ENCODE measurements at regions not wholly inside any gene's neighbourhood (a gene's known extent, or its start where the extent isn't known, plus 50 kb on each side); places are given as distances from the start of the nearest gene placed in this dataset.
A peak's percentile ranks its signal among the peaks of the same experiment; 100 is the strongest.

DNA sequence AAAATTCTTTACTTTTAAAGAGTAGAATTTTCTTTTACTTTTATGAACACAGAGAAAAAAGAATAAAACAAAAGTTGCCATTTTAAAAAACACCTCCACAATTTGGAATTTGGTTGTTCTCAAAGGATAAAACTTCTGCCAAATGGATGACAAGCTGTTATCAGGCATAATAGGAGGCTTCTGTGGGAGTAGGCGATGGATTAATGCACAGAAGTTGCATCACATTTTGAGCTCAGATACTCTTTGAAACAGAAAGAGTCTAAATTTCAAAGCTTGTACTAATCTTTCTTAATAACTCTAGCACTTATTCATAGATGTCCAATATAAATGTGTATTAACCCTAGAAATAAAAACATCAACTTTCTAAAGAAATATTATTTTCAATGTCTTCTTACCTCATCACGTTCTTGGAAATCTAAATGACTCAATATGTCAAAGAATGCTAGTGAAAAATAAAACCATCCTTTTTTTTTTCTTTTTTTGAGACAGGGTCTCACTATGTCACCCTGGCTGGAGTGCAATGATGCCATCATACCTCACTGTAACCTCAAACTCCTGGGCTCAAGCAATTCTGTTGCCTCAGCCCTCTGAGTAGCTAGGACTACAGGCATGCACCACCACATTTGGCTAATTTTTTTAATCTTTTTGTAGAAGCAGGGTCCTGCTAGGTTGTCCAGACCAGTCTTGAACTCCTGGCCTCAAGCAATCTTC, 112.8 kb upstream of the USP25 start:
- no peak overlapping the region for H3K23ac ChIP-seq (ENCODE audit: low read length)
- no peak overlapping the region for H4K8ac ChIP-seq (ENCODE audit: low read depth, low read length)
- H3K4me1 ChIP-seq (ENCODE audit: control insufficient read depth in 1 of 2, insufficient read depth in 2 of 2, low read length in 2 of 2), result no peaks in the 10 kb centered on the region
- no peak overlapping the region for H4K12ac ChIP-seq (ENCODE audit: low read depth, low read length)
- no peaks in the 10 kb centered on the region for H3K79me2 ChIP-seq (ENCODE audit: control insufficient read depth, insufficient read depth, low read length, poor library complexity)
- H2BK12ac ChIP-seq (ENCODE audit: low read length), result no peak overlapping the region
- no peak overlapping the region for H3K4ac ChIP-seq (ENCODE audit: low read depth, low read length)
- no peak overlapping the region for H4K91ac ChIP-seq (ENCODE audit: low read depth, low read length)
- H3K27me3 ChIP-seq (ENCODE audit: insufficient read depth, low read length), result no peaks in the 10 kb centered on the region
- H3K14ac ChIP-seq (ENCODE audit: low read length), result no peak overlapping the region
- no peak overlapping the region for H2AFZ ChIP-seq (ENCODE audit: insufficient read depth, low read length, poor library complexity)
- no peak overlapping the region for H3K27ac ChIP-seq (ENCODE audit: low read depth, low read length)
- peak overlapping the region; percentile 3 for H2BK5ac ChIP-seq (ENCODE audit: low read depth, low read length, poor library complexity)
- H3K4me2 ChIP-seq (ENCODE audit: low read length), result no peak overlapping the region
- no peaks in the 10 kb centered on the region for H3K36me3 ChIP-seq (ENCODE audit: control insufficient read depth in 1 of 2, insufficient read depth in 2 of 2, low read length in 2 of 2)
- no peaks in the 10 kb centered on the region for H3K9me3 ChIP-seq (ENCODE audit: insufficient read depth, low read depth, low read length)
- no peak for DNase-seq
- H3K79me1 ChIP-seq (ENCODE audit: low read length), result no peaks in the 10 kb centered on the region
- WGBS (ENCODE audit: extremely low coverage, insufficient coverage, insufficient read length), result no CpG with 5 or more reads among the region's 2 CpGs
- H3K4me3 ChIP-seq (ENCODE audit: low read depth, low read length), result no peak overlapping the region
- H2AK5ac ChIP-seq (ENCODE audit: low read length), result no peak overlapping the region
- no peak overlapping the region for H2BK120ac ChIP-seq (ENCODE audit: insufficient read depth, low read length, poor library complexity)
- no peak overlapping the region for H3K18ac ChIP-seq (ENCODE audit: low read length)
- H3K9ac ChIP-seq (ENCODE audit: low read length), result no peak overlapping the region

DNA sequence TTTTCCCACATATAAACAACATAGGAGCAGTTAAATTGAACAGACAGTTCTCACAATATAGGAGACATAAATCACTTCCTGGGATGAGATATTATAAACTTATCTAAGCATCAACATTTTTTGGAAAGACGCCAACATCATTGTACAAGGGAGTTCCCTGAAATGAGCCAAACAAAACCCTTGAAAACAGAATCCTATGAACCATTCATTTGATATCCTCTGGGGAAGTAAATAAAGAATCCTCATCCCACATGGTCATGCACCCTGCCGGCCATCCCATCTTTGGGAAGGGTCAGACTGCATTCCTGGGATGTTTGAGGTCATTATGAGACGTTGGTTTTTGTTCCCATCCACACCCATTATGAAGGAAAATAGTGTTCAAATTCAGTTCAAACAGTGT, 111.8 kb upstream of the USP25 start:
- H3K9me3 ChIP-seq (ENCODE audit: insufficient read depth, low read depth, low read length), result no peaks in the 10 kb centered on the region
- H3K36me3 ChIP-seq (ENCODE audit: control insufficient read depth in 1 of 2, insufficient read depth in 2 of 2, low read length in 2 of 2), result no peaks in the 10 kb centered on the region
- H2BK5ac ChIP-seq (ENCODE audit: low read depth, low read length, poor library complexity), result no peak overlapping the region
- H3K27me3 ChIP-seq (ENCODE audit: insufficient read depth, low read length), result no peaks in the 10 kb centered on the region
- H4K8ac ChIP-seq (ENCODE audit: low read depth, low read length), result no peak overlapping the region
- H3K4me2 ChIP-seq (ENCODE audit: low read length), result no peak overlapping the region
- no peaks in the 10 kb centered on the region for H3K79me1 ChIP-seq (ENCODE audit: low read length)
- DNase-seq, result no peak
- H3K4me1 ChIP-seq (ENCODE audit: control insufficient read depth in 1 of 2, insufficient read depth in 2 of 2, low read length in 2 of 2), result no peaks in the 10 kb centered on the region
- no peak overlapping the region for H3K14ac ChIP-seq (ENCODE audit: low read length)
- no peak overlapping the region for H3K23ac ChIP-seq (ENCODE audit: low read length)
- no peak overlapping the region for H3K27ac ChIP-seq (ENCODE audit: low read depth, low read length)
- no peak overlapping the region for H4K91ac ChIP-seq (ENCODE audit: low read depth, low read length)
- H3K9ac ChIP-seq (ENCODE audit: low read length), result no peak overlapping the region
- H2AK5ac ChIP-seq (ENCODE audit: low read length), result no peak overlapping the region
- H2AFZ ChIP-seq (ENCODE audit: insufficient read depth, low read length, poor library complexity), result no peak overlapping the region
- H3K4me3 ChIP-seq (ENCODE audit: low read depth, low read length), result no peak overlapping the region
- H2BK12ac ChIP-seq (ENCODE audit: low read length), result no peak overlapping the region
- H3K18ac ChIP-seq (ENCODE audit: low read length), result no peak overlapping the region
- no peaks in the 10 kb centered on the region for H3K79me2 ChIP-seq (ENCODE audit: control insufficient read depth, insufficient read depth, low read length, poor library complexity)
- WGBS (ENCODE audit: extremely low coverage, insufficient coverage, insufficient read length), result no CpG with 5 or more reads among the region's 3 CpGs
- H3K4ac ChIP-seq (ENCODE audit: low read depth, low read length), result no peak overlapping the region
- H2BK120ac ChIP-seq (ENCODE audit: insufficient read depth, low read length, poor library complexity), result no peak overlapping the region
- no peak overlapping the region for H4K12ac ChIP-seq (ENCODE audit: low read depth, low read length)

DNA sequence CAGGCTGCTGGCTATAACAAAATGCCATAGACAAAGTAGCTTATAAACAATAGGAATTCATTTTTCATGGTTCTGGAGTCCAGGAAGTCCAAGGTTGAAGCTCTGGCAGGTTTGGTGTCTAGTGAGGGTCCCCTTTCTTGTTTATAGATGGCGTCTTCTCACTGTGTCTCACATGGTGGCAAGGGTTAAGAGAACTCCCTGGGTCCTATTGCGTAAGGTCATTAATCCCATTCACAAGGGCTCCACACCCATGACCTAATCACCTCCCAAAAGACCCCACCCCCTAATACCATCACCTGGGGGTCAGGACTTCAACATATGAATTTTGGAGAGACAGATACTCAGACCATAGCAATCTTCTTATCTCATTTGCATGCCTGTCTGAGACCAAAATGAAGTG, 108.9 kb upstream of the USP25 start:
- Histone ChIP-seq H3K4ac (ENCODE audit: low read depth, low read length) (no peak overlapping the region), H3K9me3 (ENCODE audit: insufficient read depth, low read depth, low read length) (no peaks in the 10 kb centered on the region), H4K8ac (ENCODE audit: low read depth, low read length) (no peak overlapping the region), H3K4me2 (ENCODE audit: low read length) (no peak overlapping the region), H4K12ac (ENCODE audit: low read depth, low read length) (no peak overlapping the region), H3K79me1 (ENCODE audit: low read length) (peaks cover 4% of the 10 kb centered on the region), H2BK120ac (ENCODE audit: insufficient read depth, low read length, poor library complexity) (no peak overlapping the region), H3K18ac (ENCODE audit: low read length) (no peak overlapping the region), H3K14ac (ENCODE audit: low read length) (no peak overlapping the region), H3K4me1 (ENCODE audit: control insufficient read depth in 1 of 2, insufficient read depth in 2 of 2, low read length in 2 of 2) (peaks cover 4 to 6% of the 10 kb centered on the region in 2 experiments), H2AK5ac (ENCODE audit: low read length) (no peak overlapping the region), H4K91ac (ENCODE audit: low read depth, low read length) (no peak overlapping the region), H2BK5ac (ENCODE audit: low read depth, low read length, poor library complexity) (peak overlapping the region; percentile 9), H3K27ac (ENCODE audit: low read depth, low read length) (no peak overlapping the region), H2AFZ (ENCODE audit: insufficient read depth, low read length, poor library complexity) (no peak overlapping the region), H3K4me3 (ENCODE audit: low read depth, low read length) (no peak overlapping the region), H3K23ac (ENCODE audit: low read length) (no peak overlapping the region), H3K9ac (ENCODE audit: low read length) (no peak overlapping the region), H3K27me3 (ENCODE audit: insufficient read depth, low read length) (no peaks in the 10 kb centered on the region), H3K79me2 (ENCODE audit: control insufficient read depth, insufficient read depth, low read length, poor library complexity) (no peaks in the 10 kb centered on the region), H2BK12ac (ENCODE audit: low read length) (peak overlapping the region; percentile 76), H3K36me3 (ENCODE audit: control insufficient read depth in 1 of 2, insufficient read depth in 2 of 2, low read length in 2 of 2) (no peaks in the 10 kb centered on the region)
- no CpG with 5 or more reads among the region's 2 CpGs for WGBS (ENCODE audit: extremely low coverage, insufficient coverage, insufficient read length)
- DNase-seq, result no peak

DNA sequence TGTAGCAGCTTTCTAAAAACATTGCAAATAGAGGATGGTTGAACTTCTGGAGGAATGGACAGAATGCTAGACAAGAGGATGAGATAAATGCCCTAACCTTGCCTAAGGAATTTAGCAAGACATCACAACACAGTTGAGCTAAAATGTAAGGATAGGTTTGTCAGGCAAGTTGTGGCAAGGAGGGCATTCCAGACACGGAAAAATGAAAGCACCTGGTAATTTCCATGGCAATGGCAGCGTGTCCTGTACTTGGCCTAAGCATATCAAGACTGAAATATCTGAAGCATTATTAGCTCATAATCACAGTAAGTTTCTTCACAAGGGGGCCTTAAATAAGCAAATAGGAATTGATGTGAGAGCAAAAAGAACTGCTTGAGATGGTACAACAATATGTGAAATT, 105.1 kb upstream of the USP25 start:
- Histone ChIP-seq H3K18ac (ENCODE audit: low read length) (no peak overlapping the region), H4K12ac (ENCODE audit: low read depth, low read length) (no peak overlapping the region), H3K79me2 (ENCODE audit: control insufficient read depth, insufficient read depth, low read length, poor library complexity) (no peaks in the 10 kb centered on the region), H3K79me1 (ENCODE audit: low read length) (peaks cover 9% of the 10 kb centered on the region), H4K8ac (ENCODE audit: low read depth, low read length) (no peak overlapping the region), H3K23ac (ENCODE audit: low read length) (no peak overlapping the region), H3K9me3 (ENCODE audit: insufficient read depth, low read depth, low read length) (no peaks in the 10 kb centered on the region), H2BK5ac (ENCODE audit: low read depth, low read length, poor library complexity) (no peak overlapping the region), H4K91ac (ENCODE audit: low read depth, low read length) (no peak overlapping the region), H3K27me3 (ENCODE audit: insufficient read depth, low read length) (no peaks in the 10 kb centered on the region), H3K27ac (ENCODE audit: low read depth, low read length) (no peak overlapping the region), H3K36me3 (ENCODE audit: control insufficient read depth in 1 of 2, insufficient read depth in 2 of 2, low read length in 2 of 2) (no peaks in the 10 kb centered on the region), H3K4ac (ENCODE audit: low read depth, low read length) (no peak overlapping the region), H3K4me2 (ENCODE audit: low read length) (no peak overlapping the region), H2BK120ac (ENCODE audit: insufficient read depth, low read length, poor library complexity) (no peak overlapping the region), H2BK12ac (ENCODE audit: low read length) (no peak overlapping the region), H2AK5ac (ENCODE audit: low read length) (no peak overlapping the region), H3K14ac (ENCODE audit: low read length) (no peak overlapping the region), H3K4me3 (ENCODE audit: low read depth, low read length) (no peak overlapping the region), H2AFZ (ENCODE audit: insufficient read depth, low read length, poor library complexity) (no peak overlapping the region), H3K4me1 (ENCODE audit: control insufficient read depth in 1 of 2, insufficient read depth in 2 of 2, low read length in 2 of 2) (peaks cover 8 to 11% of the 10 kb centered on the region in 2 experiments), H3K9ac (ENCODE audit: low read length) (no peak overlapping the region)
- no CpG with 5 or more reads among the region's 2 CpGs for WGBS (ENCODE audit: extremely low coverage, insufficient coverage, insufficient read length)
- DNase-seq, result peak; percentile 78 to 93

Measured in trophoblast cell (in vitro differentiated cells and primary cell).